H4 (cell line): ENCODE measurements at regions not wholly inside any gene's neighbourhood (a gene's known extent, or its start where the extent isn't known, plus 50 kb on each side); places are given as distances from the start of the nearest gene placed in this dataset.
"Not testable (repeated sequence)": the region's sequence is repeated elsewhere in the genome, so short reads cannot be mapped to it uniquely, and the experiment has no call there.

Source experiments
- DNase-seq: peaks from one replicate; pipeline ENCODE4 v3.0.0-alpha.2; 2015; ENCODE audit warnings: low spot score

DNA sequence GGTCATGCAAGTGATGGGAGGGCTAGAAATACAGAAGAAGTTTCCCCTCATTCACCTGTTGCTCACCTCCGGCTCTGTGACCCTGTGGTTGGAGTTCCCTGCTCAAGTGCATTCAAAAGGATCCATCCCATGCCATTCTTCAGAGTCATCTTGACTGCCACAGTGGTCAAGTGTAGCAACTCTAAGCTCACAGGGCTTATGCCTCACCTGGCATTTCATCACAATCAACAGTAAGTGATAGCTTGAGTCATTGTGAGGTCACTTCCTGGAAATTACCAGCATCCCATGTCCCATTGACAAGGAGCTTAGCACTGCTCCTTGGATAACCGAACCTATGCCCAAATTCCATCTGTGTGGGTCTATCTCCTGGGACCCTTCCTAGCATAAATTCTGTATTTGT lies 55.6 kb downstream of the OR4C45 start:
- DNase-seq = no peak

DNA sequence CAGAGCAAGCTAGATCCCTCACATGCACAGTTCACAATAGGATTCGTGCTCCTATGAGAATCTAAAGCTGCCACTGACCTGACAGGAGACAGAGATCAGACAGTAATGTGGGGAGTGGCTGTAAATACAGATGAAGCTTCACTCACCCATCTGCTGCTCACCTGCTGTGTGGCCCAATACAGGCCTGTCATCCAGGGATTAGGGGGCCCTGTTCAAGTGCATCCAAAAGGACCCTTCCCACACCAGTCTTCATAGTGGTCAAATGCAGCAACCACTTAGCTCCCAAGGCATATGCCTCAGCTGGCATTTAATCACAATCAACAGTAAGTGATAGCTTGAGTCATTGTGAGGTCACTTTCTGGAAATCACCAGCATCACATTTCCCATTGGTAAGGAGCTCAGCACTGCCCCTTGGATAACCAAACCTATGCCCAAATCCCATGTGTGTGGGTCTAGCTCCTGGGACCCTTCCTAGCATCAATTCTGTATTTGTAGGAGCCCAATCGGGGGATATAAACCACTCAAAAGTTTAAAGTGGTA lies 65.6 kb downstream of the OR4C45 start:
- no peak for DNase-seq

DNA sequence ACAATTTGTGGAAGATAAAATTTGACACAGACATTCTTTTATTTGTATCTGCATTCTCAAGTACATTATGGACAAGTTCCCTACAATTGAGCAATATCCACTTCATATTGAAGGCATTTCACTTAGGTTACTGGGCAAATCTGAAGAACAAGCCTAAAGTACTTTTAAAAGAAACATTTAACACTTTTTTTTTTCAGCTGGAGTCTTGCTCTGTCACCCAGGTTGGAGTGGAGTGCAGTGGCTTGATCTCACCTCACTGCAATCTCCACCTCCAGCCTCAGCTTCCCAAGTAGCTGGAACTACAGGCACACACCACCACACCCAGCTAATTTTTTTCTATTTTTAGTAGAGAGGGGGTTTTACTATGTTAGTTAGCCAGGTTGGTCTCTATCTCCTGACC lies 70.2 kb downstream of the OR4C45 start:
- no peak for DNase-seq

DNA sequence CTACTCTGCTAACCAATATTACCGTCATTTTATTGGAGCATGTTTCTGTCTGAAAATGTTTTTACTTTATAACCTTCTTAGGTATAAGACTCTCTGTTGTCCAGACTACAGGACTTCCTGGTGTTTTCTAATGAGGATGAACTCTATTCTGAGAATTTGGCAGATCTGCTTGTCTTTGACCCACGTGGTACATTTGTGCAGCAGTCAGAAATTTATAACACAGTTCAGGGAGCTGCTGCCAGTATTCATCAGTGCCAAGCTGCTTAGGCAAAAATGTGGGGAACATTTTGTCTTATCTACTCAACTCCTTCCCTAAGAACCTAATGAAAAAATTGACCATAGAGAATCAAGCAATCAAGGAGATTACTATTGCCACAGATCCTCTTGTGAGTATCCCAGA lies 108.0 kb downstream of the OR4C45 start:
- DNase-seq = not testable (repeated sequence)

DNA sequence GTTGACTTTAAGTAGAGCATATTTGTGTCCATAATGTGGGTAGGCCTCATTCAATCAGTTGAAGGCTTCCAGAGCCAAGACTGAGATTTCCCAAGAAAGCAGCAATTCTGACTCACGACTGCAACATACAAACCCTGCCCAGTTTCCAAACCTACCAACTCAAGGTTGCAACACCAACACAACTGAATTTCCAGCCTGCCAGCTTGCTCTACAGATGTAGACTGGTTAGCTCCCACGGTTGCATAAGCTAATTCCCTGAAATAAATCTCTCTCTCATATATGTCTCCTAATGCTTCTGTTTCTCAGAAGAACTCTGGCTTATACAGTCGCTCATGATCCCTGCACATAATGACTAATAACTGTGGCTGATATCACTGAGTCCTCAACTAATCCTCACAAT lies 113.6 kb downstream of the OR4C45 start:
- DNase-seq = not testable (repeated sequence)

DNA sequence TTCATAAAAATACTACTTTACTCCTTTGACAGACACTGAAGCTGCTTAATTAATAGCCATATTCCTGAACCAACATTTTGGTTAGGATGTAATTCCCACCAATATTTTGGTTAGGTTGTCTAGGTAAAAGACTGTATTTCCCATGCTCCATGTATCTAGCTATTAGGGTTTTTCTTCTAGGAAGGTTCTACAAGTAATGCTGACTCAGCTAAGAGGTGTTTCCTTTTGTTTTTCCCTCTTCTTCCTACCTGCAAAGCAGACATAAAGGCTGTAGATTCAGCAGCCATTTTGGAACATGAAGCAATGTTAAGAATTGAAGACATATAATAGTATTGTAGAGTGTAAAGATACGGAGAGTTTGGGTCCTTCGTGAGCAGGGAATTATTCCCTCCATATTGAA lies 115.3 kb downstream of the OR4C45 start:
- not testable (repeated sequence) for DNase-seq

DNA sequence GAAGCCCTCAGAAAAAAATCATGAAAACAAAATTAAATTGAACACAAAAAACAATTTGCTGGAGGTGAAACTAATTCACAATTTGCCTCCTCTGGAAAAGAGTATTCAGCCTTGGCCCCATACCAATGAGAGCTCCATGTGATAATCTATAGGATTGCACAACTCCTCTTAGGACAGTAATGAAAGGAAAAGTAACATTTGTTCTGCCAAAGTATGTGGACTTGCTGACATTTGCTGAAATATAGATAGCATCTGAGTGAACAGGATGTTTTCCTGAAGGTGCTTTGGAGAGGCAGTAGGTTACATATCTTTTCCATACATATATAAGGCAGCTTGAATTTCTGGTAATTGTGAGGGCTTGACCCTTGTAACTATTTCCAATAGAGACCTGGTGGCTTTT lies 122.8 kb downstream of the OR4C45 start:
- DNase-seq = no peak

DNA sequence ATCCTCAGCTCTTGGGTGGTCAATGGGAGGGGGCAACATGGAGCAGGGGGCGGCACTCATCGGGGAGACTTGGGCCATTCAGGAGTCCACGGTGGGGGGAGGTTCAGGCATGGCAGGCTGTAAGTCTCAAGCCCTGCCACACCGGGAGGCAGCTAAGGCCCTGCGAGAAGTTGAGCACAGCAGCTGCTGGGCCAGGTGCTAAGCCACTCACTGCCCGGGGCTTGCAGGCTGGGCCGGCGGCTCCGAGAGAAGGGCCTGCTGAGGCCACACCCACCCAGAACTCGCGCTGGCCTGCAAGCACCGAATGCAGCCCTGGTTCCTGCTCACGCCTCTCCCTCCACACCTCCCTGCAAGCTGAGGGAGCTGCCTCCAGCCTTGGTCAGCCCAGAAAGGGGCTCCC lies 131.4 kb downstream of the OR4C45 start:
- no peak for DNase-seq

DNA sequence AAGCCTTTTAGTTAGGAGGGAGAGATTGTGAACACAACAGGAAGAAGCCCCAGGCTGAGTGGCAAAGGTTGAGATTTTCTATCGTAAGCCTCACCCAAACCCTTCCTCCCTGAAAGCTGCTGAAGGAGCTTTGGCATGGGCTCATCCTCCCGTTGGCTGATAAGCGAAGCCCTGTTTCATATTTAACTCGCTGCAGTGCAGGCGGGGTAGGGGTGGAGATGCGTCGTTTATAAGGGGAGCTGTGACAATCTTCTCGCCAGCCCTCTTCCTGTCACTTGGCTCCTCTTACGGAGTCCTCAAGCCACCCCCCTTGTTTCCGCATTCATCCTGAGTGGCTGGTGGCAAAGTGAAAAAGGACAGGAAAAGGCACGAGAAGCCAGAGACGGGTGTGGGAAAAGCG lies 137.0 kb downstream of the OR4C45 start:
- no peak for DNase-seq

DNA sequence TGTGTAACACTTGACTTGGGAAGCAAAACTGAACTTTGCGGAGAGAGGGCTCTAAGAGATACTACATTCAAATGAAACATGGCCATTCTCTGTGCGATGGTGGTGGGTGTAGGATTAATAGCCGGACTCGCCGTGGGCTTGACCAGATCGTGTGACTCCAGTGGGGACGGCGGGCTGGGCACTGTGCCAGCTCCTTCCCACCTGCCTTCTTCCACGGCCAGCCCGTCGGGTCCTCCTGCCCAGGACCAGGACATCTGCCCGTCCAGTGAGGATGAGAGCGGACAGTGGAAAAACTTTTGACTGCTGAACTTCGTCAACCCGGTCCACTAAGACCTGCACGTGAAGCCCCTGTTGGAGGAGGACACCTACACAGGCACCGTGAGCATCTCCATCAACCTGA lies 137.4 kb downstream of the OR4C45 start:
- no peak for DNase-seq

DNA sequence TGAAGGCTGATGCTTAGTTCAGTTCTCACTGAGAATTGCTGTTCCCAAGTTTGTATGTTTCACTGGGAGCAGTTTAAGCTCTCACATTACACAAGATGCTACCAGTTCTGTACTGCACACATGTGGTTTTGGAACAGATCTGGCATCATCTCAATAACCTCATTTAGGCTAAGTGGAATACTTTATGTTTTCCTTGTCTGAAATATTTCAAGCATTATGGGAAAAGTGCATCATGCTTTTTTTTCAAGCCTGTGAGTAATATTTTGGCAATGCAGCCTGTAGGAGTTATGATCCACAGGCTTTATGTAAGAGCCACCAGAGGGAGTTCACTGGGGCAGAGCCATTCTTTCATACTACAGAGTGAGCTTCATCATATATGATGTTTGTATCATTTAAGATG lies 141.5 kb downstream of the OR4C45 start:
- peak; percentile 56 for DNase-seq

DNA sequence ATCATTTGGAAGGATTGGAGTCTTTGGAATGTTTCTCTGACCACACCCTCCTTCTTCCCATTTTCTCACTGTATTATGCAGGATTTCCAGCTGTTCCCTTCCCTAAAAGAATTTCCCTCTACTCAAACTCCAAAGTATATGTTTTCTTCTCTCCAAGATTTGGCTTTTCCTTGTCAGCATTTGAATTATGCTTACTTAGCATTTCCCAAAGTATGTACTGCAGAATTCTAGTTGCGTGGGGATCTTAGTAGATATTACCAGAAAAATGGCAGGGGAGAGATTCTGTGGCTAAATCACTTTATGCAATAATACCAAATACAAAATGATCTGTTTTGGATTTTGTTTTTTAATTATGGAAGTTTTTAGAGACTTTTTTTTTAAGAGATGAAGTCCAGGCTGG lies 142.3 kb downstream of the OR4C45 start:
- no peak for DNase-seq

DNA sequence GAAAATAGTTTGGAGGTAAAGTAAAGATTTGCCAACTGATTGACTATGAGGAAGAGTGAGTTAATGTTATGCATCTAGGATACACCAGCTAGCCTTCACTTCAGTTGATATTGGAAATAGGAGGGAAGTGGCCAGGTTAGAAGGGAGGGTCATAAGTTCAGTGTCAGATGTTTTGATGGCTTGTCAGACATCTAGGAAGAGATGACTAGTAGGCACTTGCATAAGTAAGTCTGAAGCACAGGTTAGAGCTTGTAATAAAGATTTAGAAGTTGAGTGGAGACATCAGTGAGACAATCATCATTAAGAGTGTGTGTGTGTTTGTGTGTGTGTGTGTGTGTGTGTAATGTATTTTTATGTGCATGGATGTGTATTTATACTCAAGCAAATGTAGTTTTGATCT lies 146.1 kb downstream of the OR4C45 start:
- no peak for DNase-seq

DNA sequence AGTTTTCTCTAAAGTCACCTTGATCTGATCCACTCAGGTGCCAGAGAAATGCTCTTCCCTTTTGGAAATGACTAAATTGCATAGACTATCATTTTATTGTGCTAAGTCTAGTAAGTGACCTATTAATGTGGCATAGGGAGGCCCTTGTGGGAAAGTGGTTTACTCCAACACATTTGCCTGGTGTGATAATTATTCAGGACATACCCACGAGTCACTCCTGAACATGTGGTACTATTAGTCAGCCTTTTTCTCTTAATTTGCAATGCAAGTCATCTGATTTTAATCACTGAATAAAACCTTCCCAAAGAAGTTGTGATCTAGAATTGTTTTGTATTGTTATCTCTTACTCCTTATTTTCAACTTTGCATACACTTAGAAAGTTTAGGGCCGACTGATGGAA lies 148.7 kb downstream of the OR4C45 start:
- DNase-seq = no peak

DNA sequence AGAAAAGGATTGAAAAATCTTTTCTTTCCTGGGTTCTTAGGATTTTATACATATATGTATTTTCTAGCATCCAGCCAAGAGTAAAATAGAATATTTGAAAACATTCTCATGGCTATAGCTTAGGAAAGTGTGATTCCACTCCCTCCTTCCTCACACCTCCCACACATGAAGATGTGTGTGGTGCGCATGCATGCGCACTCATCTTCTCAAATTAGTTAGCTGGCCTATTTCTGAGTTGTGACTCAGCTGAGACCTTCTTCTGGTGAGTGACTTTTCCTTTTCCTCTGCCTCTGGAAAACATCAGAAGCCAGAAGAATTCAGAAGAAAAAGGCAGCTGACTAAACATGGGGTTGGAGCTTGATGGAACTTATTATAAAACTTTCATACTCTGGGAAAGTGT lies 149.8 kb downstream of the OR4C45 start:
- DNase-seq = no peak

DNA sequence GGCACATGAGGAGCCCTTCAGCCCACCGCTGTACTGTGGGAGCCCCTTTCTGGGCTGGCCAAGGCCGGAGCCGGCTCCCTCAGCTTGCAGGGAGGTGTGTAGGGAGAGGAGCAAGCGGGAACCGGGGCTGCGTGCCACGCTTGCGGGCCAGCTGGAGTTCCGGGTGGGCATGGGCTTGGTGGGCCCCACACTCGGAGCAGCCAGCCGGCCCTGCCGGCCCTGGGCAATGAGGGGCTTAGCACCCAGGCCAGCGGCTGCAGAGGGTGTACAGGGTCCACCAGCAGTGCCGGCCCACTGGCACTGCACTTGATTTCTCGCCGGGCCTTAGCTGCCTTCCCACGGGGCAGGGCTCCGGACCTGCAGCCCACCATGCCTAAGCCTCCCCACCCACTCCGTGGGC lies 150.5 kb downstream of the OR4C45 start:
- not testable (repeated sequence) for DNase-seq

DNA sequence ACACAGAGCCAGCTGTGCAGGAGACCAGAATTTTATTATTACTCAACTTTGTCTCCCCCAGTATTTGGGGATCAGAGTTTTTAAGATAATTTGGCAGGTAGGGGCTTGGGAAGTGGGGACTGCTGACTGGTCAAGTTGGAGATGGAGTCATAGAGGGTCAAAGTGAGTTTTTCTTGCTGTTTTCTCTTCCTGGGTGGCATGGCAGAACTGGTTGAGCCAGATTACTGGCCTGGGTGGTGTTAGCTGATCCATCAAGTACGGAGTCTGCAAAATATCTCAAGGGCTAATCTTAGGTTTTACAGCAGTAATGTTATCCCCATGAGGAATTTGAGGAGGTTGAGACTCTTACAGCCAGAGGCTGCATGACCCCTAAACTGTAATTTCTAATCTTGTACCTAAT lies 153.5 kb downstream of the OR4C45 start:
- DNase-seq = no peak

DNA sequence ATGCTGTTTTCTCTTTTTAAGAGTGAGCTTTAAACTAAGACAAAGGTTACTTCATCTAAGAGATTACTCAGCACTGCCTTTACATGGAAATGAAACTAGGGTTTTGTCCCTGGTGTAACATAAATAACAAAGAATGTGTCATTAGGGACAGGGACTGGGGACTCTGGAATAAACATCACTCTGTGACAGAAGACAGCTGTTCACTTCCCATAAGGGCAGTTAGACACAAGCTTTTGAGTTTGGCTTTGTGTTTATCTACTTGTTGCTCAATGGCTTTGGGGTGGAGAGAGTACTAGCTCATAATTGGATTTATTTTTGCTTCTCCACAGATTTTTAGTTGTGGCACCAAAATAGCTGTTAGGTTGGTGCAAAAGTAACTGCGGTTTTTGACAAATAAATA lies 154.5 kb downstream of the OR4C45 start:
- peak; percentile 29 for DNase-seq

DNA sequence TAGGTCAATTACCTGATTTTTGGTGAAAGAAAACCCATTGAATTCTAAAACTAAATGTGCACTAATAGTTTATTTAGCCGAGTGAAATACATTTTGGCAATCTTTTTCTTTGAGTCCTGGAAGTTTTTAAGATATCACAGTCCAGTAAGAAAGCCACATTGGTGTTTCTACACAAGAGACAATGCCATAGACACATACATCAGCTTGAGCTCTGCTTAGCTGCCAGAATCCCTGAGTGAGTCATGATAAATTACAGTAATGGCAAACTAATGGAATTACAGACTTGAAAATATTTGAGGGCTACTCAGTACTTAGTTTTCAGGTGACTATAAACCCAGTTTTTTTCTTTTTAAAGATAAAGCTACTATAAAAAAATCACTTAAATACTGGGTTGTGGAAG lies 155.4 kb downstream of the OR4C45 start:
- DNase-seq = no peak

DNA sequence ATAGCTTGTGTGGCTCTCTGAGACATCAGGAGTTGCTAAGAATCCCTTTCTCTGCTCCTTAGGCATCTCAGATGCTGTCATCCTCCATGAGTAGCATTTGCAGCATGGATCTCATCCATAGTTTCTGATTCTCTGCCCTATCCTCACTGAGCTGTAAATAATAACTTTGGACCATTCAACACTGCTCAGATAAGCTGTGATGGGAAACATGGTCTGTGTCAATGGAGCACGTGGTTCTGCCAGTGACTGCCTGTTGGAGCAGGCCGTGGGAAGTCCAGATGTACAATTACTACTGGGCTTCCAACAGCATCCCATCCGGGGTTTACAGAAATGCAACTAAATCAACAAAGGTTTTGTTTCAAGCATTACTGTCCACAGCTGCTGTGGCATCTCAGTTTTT lies 160.1 kb downstream of the OR4C45 start:
- DNase-seq = no peak

DNA sequence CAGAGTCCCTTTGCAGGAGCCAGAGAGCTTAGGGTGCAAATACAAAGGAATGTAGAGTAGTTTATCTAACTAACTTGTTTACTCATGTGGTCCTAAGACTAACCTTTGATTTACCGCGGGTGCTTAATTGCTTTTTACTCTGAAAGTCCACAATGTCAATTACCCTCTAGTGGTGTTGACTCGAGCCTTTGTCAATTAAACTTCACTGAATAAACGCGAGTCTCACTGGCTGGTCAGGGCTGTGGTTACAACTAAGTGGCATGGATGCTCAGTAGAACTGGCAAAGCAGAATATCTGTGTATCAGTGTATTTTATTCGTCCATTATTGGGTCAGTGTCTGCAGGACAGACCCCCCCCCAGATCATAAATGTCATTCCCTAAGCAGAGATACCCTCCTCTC lies 181.7 kb downstream of the OR4C45 start:
- no peak for DNase-seq

DNA sequence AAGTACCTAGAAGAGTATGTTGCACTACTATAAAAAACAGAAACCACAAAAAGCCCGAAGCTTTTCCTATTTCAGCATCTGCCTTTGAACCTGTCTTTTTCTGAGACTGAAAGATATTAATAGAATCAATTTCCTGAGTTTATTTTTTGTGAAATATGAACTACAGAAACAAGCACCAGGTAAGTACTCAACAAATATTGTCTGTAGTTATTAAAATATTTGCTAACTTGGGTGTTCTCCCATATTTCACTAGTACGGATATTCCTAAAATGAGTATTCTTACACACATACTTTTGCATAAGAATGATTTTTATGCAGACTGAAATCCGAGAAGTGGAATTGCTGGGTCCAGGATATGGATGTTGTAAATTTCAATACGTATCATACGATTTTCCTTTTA lies 188.0 kb downstream of the OR4C45 start:
- no peak for DNase-seq

DNA sequence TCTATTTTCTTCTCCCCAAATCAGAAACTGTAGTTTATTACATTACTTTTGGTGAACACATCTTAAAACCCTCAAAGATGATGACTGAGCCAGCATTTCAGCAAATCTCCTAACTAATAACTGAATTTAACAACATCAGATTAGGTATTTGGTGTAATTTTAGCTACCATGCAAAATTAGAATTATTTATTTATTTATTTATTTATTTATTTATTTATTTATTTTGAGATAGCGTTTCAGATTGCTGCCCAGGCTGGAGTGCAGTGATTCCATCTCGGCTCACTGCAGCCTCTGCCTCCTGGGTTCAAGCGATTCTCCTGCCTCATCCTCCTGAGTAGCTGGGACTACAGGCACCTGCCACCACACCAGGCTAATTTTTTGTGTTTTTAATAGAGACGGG lies 205.7 kb downstream of the OR4C45 start:
- DNase-seq = not testable (repeated sequence)

DNA sequence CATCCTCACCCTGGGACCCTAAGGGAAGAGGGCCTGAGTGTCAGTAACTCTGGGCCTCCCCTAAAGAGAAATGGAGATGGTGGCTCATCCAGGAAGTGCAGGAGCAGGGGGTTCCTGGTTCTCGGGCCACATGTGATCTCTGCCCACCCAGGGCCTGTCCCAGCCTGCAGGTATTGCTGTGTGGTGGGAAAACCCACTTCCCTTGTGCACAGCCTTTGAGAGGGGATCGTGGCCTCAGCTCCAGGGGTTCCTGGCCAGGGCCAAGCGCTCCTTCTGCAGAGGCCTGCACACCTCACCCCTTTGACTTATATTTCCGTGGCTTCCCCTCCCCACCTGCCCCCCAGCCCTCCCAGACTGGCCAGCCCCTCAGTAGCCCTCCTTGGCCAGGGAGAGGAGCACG lies 213.5 kb downstream of the OR4C45 start:
- no peak for DNase-seq

DNA sequence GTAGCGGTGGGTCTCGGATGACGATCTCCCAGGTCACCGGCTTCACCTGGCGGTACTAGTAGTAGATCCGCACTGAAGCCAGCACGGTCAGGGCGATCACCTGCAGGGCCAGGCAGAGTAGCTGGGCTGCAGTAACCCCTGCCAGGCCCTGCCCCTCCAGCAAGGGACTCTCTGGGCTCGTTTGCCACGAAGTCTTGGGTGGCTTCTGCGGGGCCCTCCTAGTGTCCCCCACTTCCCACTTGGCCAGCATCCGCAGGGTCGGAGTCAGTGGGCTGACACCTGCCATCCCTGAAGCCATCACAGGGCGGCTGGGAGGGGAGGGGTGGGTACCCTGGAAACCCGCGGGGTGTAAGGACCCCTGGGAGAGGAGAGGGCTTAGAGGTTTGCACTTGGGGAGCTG lies 214.0 kb downstream of the OR4C45 start:
- no peak for DNase-seq
